ENCODE measurements at regions not wholly inside any gene's neighbourhood (a gene's known extent, or its start where the extent isn't known, plus 50 kb on each side); places are given as distances from the start of the nearest gene placed in this dataset.

- TF ChIP-seq CTCF (IDR thresholded peaks at IDR 0.05; ENCODE audit: extremely low read depth, missing control alignments): no peak
- no peak for DNase-seq (ENCODE audit: low spot score)
Measured at GRCh38 chr10:84908491-84908890, 580.1 kb downstream of the CCSER2 start.

- TF ChIP-seq CTCF (IDR thresholded peaks at IDR 0.05; ENCODE audit: extremely low read depth, missing control alignments): no peak
- DNase-seq (ENCODE audit: low spot score): no peak
Measured at GRCh38 chr10:84921701-84922100, 593.3 kb downstream of the CCSER2 start.

- no peak for DNase-seq (ENCODE audit: low spot score)
- no peak for TF ChIP-seq CTCF (IDR thresholded peaks at IDR 0.05; ENCODE audit: extremely low read depth, missing control alignments)
Measured at GRCh38 chr10:84924131-84924530, 595.7 kb downstream of the CCSER2 start.

- TF ChIP-seq CTCF (IDR thresholded peaks at IDR 0.05; ENCODE audit: extremely low read depth, missing control alignments): no peak
- DNase-seq (ENCODE audit: low spot score): no peak
Measured at GRCh38 chr10:84925495-84925894, 597.1 kb downstream of the CCSER2 start.

- no peak for TF ChIP-seq CTCF (IDR thresholded peaks at IDR 0.05; ENCODE audit: extremely low read depth, missing control alignments)
- no peak for DNase-seq (ENCODE audit: low spot score)
Measured at GRCh38 chr10:84933402-84933801, 605.0 kb downstream of the CCSER2 start.

- TF ChIP-seq CTCF (IDR thresholded peaks at IDR 0.05; ENCODE audit: extremely low read depth, missing control alignments): no peak
- DNase-seq (ENCODE audit: low spot score): no peak
Measured at GRCh38 chr10:84935772-84936171, 607.4 kb downstream of the CCSER2 start.

GRCh38 chr10:84938117-84938905 lies 609.9 kb downstream of the CCSER2 start:
- TF ChIP-seq CTCF (IDR thresholded peaks at IDR 0.05; ENCODE audit: extremely low read depth, missing control alignments): no peak
- no peak for DNase-seq (ENCODE audit: low spot score)

Measured in GM20000 (cell line).